ENCODE measurements at regions not wholly inside any gene's neighbourhood (a gene's known extent, or its start where the extent isn't known, plus 50 kb on each side); places are given as distances from the start of the nearest gene placed in this dataset.
"Not testable (repeated sequence)": the region's sequence is repeated elsewhere in the genome, so short reads cannot be mapped to it uniquely, and the experiment has no call there.

- not testable (repeated sequence) for DNase-seq (ENCODE audit: low spot score)
Measured at GRCh38 chr4:67412153-67412712, 133.1 kb downstream of the CENPC start.

- no peak for DNase-seq (ENCODE audit: low spot score)
Measured at GRCh38 chr4:67403342-67403741, 142.0 kb downstream of the CENPC start.

GRCh38 chr4:67401902-67402301 is 143.4 kb downstream of the CENPC start:
- no peak for DNase-seq (ENCODE audit: low spot score)

GRCh38 chr4:67397931-67398330 is 147.4 kb downstream of the CENPC start:
- no peak for DNase-seq (ENCODE audit: low spot score)

GRCh38 chr4:67397031-67397430 is 148.3 kb downstream of the CENPC start:
- no peak for DNase-seq (ENCODE audit: low spot score)

- DNase-seq (ENCODE audit: low spot score): peak; percentile 49
Measured at GRCh38 chr4:67396008-67396407, 149.3 kb downstream of the CENPC start.

GRCh38 chr4:67394879-67395278 is 150.4 kb downstream of the CENPC start:
- DNase-seq (ENCODE audit: low spot score): no peak

GRCh38 chr4:67393699-67394281 is 151.5 kb downstream of the CENPC start:
- peak; percentile 50 for DNase-seq (ENCODE audit: low spot score)

- DNase-seq (ENCODE audit: low spot score): no peak
Measured at GRCh38 chr4:67393007-67393406, 152.3 kb downstream of the CENPC start.

GRCh38 chr4:67381406-67381804 is 163.9 kb downstream of the CENPC start:
- not testable (repeated sequence) for DNase-seq (ENCODE audit: low spot score)

- not testable (repeated sequence) for DNase-seq (ENCODE audit: low spot score)
Measured at GRCh38 chr4:67380702-67381405, 164.4 kb downstream of the CENPC start.

GRCh38 chr4:67380154-67380553 is 165.1 kb downstream of the CENPC start:
- DNase-seq (ENCODE audit: low spot score): no peak

GRCh38 chr4:67375291-67375690 is 170.0 kb downstream of the CENPC start:
- no peak for DNase-seq (ENCODE audit: low spot score)

- no peak for DNase-seq (ENCODE audit: low spot score)
Measured at GRCh38 chr4:67371615-67372014, 173.7 kb downstream of the CENPC start.

- no peak for DNase-seq (ENCODE audit: low spot score)
Measured at GRCh38 chr4:67366311-67366861, 178.9 kb downstream of the CENPC start.

- DNase-seq (ENCODE audit: low spot score): no peak
Measured at GRCh38 chr4:67365661-67366245, 179.6 kb downstream of the CENPC start.

GRCh38 chr4:67355806-67356205 is 189.5 kb downstream of the CENPC start:
- DNase-seq (ENCODE audit: low spot score): peak; percentile 6

- DNase-seq (ENCODE audit: low spot score): no peak
Measured at GRCh38 chr4:67346654-67347053, 198.6 kb downstream of the CENPC start.

GRCh38 chr4:67344594-67345380 is 200.5 kb downstream of the CENPC start:
- DNase-seq (ENCODE audit: low spot score): no peak

- no peak for DNase-seq (ENCODE audit: low spot score)
Measured at GRCh38 chr4:67343199-67343598, 202.1 kb downstream of the CENPC start.

GRCh38 chr4:67342291-67342690 is 203.0 kb downstream of the CENPC start:
- no peak for DNase-seq (ENCODE audit: low spot score)

GRCh38 chr4:67333664-67334063 is 211.6 kb downstream of the CENPC start:
- no peak for DNase-seq (ENCODE audit: low spot score)

All from kidney tubule cell (primary cell).